ENCODE measurements at regions not wholly inside any gene's neighbourhood (a gene's known extent, or its start where the extent isn't known, plus 50 kb on each side); places are given as distances from the start of the nearest gene placed in this dataset.

GRCh38 chr15:37219211-37219701, 118.9 kb upstream of the MEIS2 start:
- Histone ChIP-seq H3K27ac (ENCODE audit: low read depth, low read length) (no peak overlapping the region), H3K27me3 (ENCODE audit: insufficient read depth, low read length) (no peaks in the 10 kb centered on the region), H3K4me3 (ENCODE audit: low read length) (no peak overlapping the region), H3K9me3 (ENCODE audit: insufficient read depth, low read depth, low read length) (no peaks in the 10 kb centered on the region), H3K9ac (ENCODE audit: low read depth, low read length) (no peak overlapping the region), H3K4me1 (ENCODE audit: insufficient read depth, low read length) (no peaks in the 10 kb centered on the region), H3K36me3 (ENCODE audit: insufficient read depth, low read length) (no peaks in the 10 kb centered on the region)
- WGBS: 94% methylated on average over 2 of the region's 2 CpGs

GRCh38 chr15:37220949-37221670, 120.8 kb upstream of the MEIS2 start:
- no peaks in the 10 kb centered on the region for H3K27me3 ChIP-seq (ENCODE audit: insufficient read depth, low read length)
- no peak overlapping the region for H3K27ac ChIP-seq (ENCODE audit: low read depth, low read length)
- no peak overlapping the region for H3K4me3 ChIP-seq (ENCODE audit: low read length)
- no peak overlapping the region for H3K9ac ChIP-seq (ENCODE audit: low read depth, low read length)
- WGBS: 92% methylated on average over 9 of the region's 9 CpGs
- H3K36me3 ChIP-seq (ENCODE audit: insufficient read depth, low read length): no peaks in the 10 kb centered on the region
- H3K4me1 ChIP-seq (ENCODE audit: insufficient read depth, low read length): no peaks in the 10 kb centered on the region
- H3K9me3 ChIP-seq (ENCODE audit: insufficient read depth, low read depth, low read length): no peaks in the 10 kb centered on the region

- Histone ChIP-seq H3K36me3 (ENCODE audit: insufficient read depth, low read length) (no peaks in the 10 kb centered on the region), H3K9me3 (ENCODE audit: insufficient read depth, low read depth, low read length) (no peaks in the 10 kb centered on the region), H3K4me1 (ENCODE audit: insufficient read depth, low read length) (no peaks in the 10 kb centered on the region), H3K4me3 (ENCODE audit: low read length) (no peak overlapping the region), H3K27me3 (ENCODE audit: insufficient read depth, low read length) (no peaks in the 10 kb centered on the region), H3K9ac (ENCODE audit: low read depth, low read length) (no peak overlapping the region), H3K27ac (ENCODE audit: low read depth, low read length) (no peak overlapping the region)
- 91% methylated on average over 7 of the region's 7 CpGs for WGBS
Observed at GRCh38 chr15:37221671-37222145, 121.4 kb upstream of the MEIS2 start.

- Histone ChIP-seq H3K36me3 (ENCODE audit: insufficient read depth, low read length) (no peaks in the 10 kb centered on the region), H3K27ac (ENCODE audit: low read depth, low read length) (no peak overlapping the region), H3K4me1 (ENCODE audit: insufficient read depth, low read length) (no peaks in the 10 kb centered on the region), H3K27me3 (ENCODE audit: insufficient read depth, low read length) (no peaks in the 10 kb centered on the region), H3K9ac (ENCODE audit: low read depth, low read length) (no peak overlapping the region), H3K4me3 (ENCODE audit: low read length) (no peak overlapping the region), H3K9me3 (ENCODE audit: insufficient read depth, low read depth, low read length) (no peaks in the 10 kb centered on the region)
- WGBS: 88% methylated on average over 1 of the region's 1 CpG
Observed at GRCh38 chr15:37223089-37223488, 122.7 kb upstream of the MEIS2 start.

- Histone ChIP-seq H3K4me1 (ENCODE audit: insufficient read depth, low read length) (no peaks in the 10 kb centered on the region), H3K4me3 (ENCODE audit: low read length) (no peak overlapping the region), H3K36me3 (ENCODE audit: insufficient read depth, low read length) (no peaks in the 10 kb centered on the region), H3K9me3 (ENCODE audit: insufficient read depth, low read depth, low read length) (peaks cover 4% of the 10 kb centered on the region; the same call in 1 of the 2 replicates), H3K9ac (ENCODE audit: low read depth, low read length) (no peak overlapping the region), H3K27me3 (ENCODE audit: insufficient read depth, low read length) (no peaks in the 10 kb centered on the region), H3K27ac (ENCODE audit: low read depth, low read length) (no peak overlapping the region)
- WGBS: 97% methylated on average over 5 of the region's 5 CpGs
Observed at GRCh38 chr15:37229855-37230619, 129.7 kb upstream of the MEIS2 start.

GRCh38 chr15:37245358-37245757, 145.0 kb upstream of the MEIS2 start:
- no peak overlapping the region for H3K4me3 ChIP-seq (ENCODE audit: low read length)
- H3K4me1 ChIP-seq (ENCODE audit: insufficient read depth, low read length): peaks cover 11% of the 10 kb centered on the region
- no peak overlapping the region for H3K27ac ChIP-seq (ENCODE audit: low read depth, low read length)
- H3K36me3 ChIP-seq (ENCODE audit: insufficient read depth, low read length): no peaks in the 10 kb centered on the region
- no peaks in the 10 kb centered on the region for H3K9me3 ChIP-seq (ENCODE audit: insufficient read depth, low read depth, low read length)
- WGBS: 83% methylated on average over 2 of the region's 2 CpGs
- no peak overlapping the region for H3K9ac ChIP-seq (ENCODE audit: low read depth, low read length)
- no peaks in the 10 kb centered on the region for H3K27me3 ChIP-seq (ENCODE audit: insufficient read depth, low read length)

GRCh38 chr15:37246065-37246464, 145.7 kb upstream of the MEIS2 start:
- H3K4me3 ChIP-seq (ENCODE audit: low read length): no peak overlapping the region
- no peaks in the 10 kb centered on the region for H3K9me3 ChIP-seq (ENCODE audit: insufficient read depth, low read depth, low read length)
- H3K9ac ChIP-seq (ENCODE audit: low read depth, low read length): no peak overlapping the region
- WGBS: no CpG with 5 or more reads among the region's 1 CpG
- H3K27ac ChIP-seq (ENCODE audit: low read depth, low read length): no peak overlapping the region
- peaks cover 11% of the 10 kb centered on the region for H3K4me1 ChIP-seq (ENCODE audit: insufficient read depth, low read length)
- H3K27me3 ChIP-seq (ENCODE audit: insufficient read depth, low read length): no peaks in the 10 kb centered on the region
- no peaks in the 10 kb centered on the region for H3K36me3 ChIP-seq (ENCODE audit: insufficient read depth, low read length)

- peaks cover 11% of the 10 kb centered on the region for H3K4me1 ChIP-seq (ENCODE audit: insufficient read depth, low read length)
- no peak overlapping the region for H3K4me3 ChIP-seq (ENCODE audit: low read length)
- H3K36me3 ChIP-seq (ENCODE audit: insufficient read depth, low read length): no peaks in the 10 kb centered on the region
- WGBS: 84% methylated on average over 3 of the region's 3 CpGs
- H3K9me3 ChIP-seq (ENCODE audit: insufficient read depth, low read depth, low read length): no peaks in the 10 kb centered on the region
- no peak overlapping the region for H3K27ac ChIP-seq (ENCODE audit: low read depth, low read length)
- no peaks in the 10 kb centered on the region for H3K27me3 ChIP-seq (ENCODE audit: insufficient read depth, low read length)
- H3K9ac ChIP-seq (ENCODE audit: low read depth, low read length): no peak overlapping the region
Observed at GRCh38 chr15:37246856-37247255, 146.5 kb upstream of the MEIS2 start.

GRCh38 chr15:37249249-37249648, 148.9 kb upstream of the MEIS2 start:
- H3K27me3 ChIP-seq (ENCODE audit: insufficient read depth, low read length): no peaks in the 10 kb centered on the region
- no peaks in the 10 kb centered on the region for H3K36me3 ChIP-seq (ENCODE audit: insufficient read depth, low read length)
- no peak overlapping the region for H3K27ac ChIP-seq (ENCODE audit: low read depth, low read length)
- H3K9me3 ChIP-seq (ENCODE audit: insufficient read depth, low read depth, low read length): no peaks in the 10 kb centered on the region
- H3K9ac ChIP-seq (ENCODE audit: low read depth, low read length): no peak overlapping the region
- peaks cover 11% of the 10 kb centered on the region for H3K4me1 ChIP-seq (ENCODE audit: insufficient read depth, low read length)
- H3K4me3 ChIP-seq (ENCODE audit: low read length): no peak overlapping the region

GRCh38 chr15:37252530-37252929, 152.2 kb upstream of the MEIS2 start:
- no peaks in the 10 kb centered on the region for H3K36me3 ChIP-seq (ENCODE audit: insufficient read depth, low read length)
- no peaks in the 10 kb centered on the region for H3K27me3 ChIP-seq (ENCODE audit: insufficient read depth, low read length)
- 91% methylated on average over 3 of the region's 3 CpGs for WGBS
- H3K4me3 ChIP-seq (ENCODE audit: low read length): no peak overlapping the region
- H3K9me3 ChIP-seq (ENCODE audit: insufficient read depth, low read depth, low read length): no peaks in the 10 kb centered on the region
- H3K4me1 ChIP-seq (ENCODE audit: insufficient read depth, low read length): no peaks in the 10 kb centered on the region
- no peak overlapping the region for H3K9ac ChIP-seq (ENCODE audit: low read depth, low read length)
- no peak overlapping the region for H3K27ac ChIP-seq (ENCODE audit: low read depth, low read length)

- Histone ChIP-seq H3K27ac (ENCODE audit: low read depth, low read length) (no peak overlapping the region), H3K27me3 (ENCODE audit: insufficient read depth, low read length) (no peaks in the 10 kb centered on the region), H3K36me3 (ENCODE audit: insufficient read depth, low read length) (no peaks in the 10 kb centered on the region), H3K9ac (ENCODE audit: low read depth, low read length) (no peak overlapping the region), H3K9me3 (ENCODE audit: insufficient read depth, low read depth, low read length) (no peaks in the 10 kb centered on the region), H3K4me3 (ENCODE audit: low read length) (no peak overlapping the region), H3K4me1 (ENCODE audit: insufficient read depth, low read length) (no peaks in the 10 kb centered on the region)
- 93% methylated on average over 6 of the region's 7 CpGs for WGBS
Observed at GRCh38 chr15:37253877-37254276, 153.5 kb upstream of the MEIS2 start.
